Right lobe of liver (tissue), 4 donors: ENCODE measurements at regions not wholly inside any gene's neighbourhood (a gene's known extent, or its start where the extent isn't known, plus 50 kb on each side); places are given as distances from the start of the nearest gene placed in this dataset.

Source experiments
- CTCF ChIP-seq, 4 donors: fragments of 200-600 bp in 3 of 4; fragments of 450-650 bp in 1 of 4; IDR thresholded peaks; one replicate each; pipeline versions ENCODE4 v1.5.1 to v1.8.0; 2016 to 2022; ENCODE audit warnings: antibody characterized with exemption in 4 of 4, mild to moderate bottlenecking in 2 of 4
- POLR2A ChIP-seq: fragments of 450-650 bp; IDR thresholded peaks from one replicate; pipeline ENCODE4 v1.6.1; 2017; ENCODE audit warnings: antibody characterized with exemption, mild to moderate bottlenecking
- donor health status: DM: no; HTN: no; CAD: no.
- donor health status: DM: no; HTN: no; CAD: no.
- donor health status: DM: no; HTN: yes; CAD: no.

GRCh38 chr11:115112754-115113153 lies 391.5 kb downstream of the CADM1 start:
- TF ChIP-seq CTCF (IDR thresholded peaks at IDR 0.05): no peak
- no peak for TF ChIP-seq POLR2A
